Nephron progenitor cell (in vitro differentiated cells): ENCODE measurements at regions not wholly inside any gene's neighbourhood (a gene's known extent, or its start where the extent isn't known, plus 50 kb on each side); places are given as distances from the start of the nearest gene placed in this dataset.

Experiments
- DNase-seq: peaks from one replicate; pipeline ENCODE4 v3.0.0; 2021
- H3K27ac Mint-ChIP-seq: 2 replicates; pipeline ENCODE4 v1.8.0; 2021; ENCODE audit warnings: mild to moderate bottlenecking, moderate library complexity, mixed read lengths
- H3K27me3 Mint-ChIP-seq: 2 replicates; pipeline ENCODE4 v1.8.0; 2021; ENCODE audit warnings: mild to moderate bottlenecking, low read depth, mixed read lengths; ENCODE audit not compliant: poor library complexity
- H3K36me3 Mint-ChIP-seq: 2 replicates; pipeline ENCODE4 v1.8.0; 2021; ENCODE audit warnings: low read depth, mixed read lengths
- H3K4me1 Mint-ChIP-seq: 2 replicates; pipeline ENCODE4 v1.8.0; 2021; ENCODE audit warnings: mixed read lengths
- H3K4me3 Mint-ChIP-seq: 2 replicates; pipeline ENCODE4 v1.8.0; 2021; ENCODE audit warnings: mild to moderate bottlenecking, moderate library complexity, mixed read lengths
- H3K9me3 Mint-ChIP-seq: 2 replicates; pipeline ENCODE4 v1.8.0; 2021; ENCODE audit warnings: mild to moderate bottlenecking, moderate library complexity, mixed read lengths
- CTCF ChIP-seq: fragments of 200-600 bp; sonication (generic); IDR thresholded peaks from 2 replicates; pipeline ENCODE4 v1.5.0; 2021; ENCODE audit warnings: antibody characterized with exemption

DNA sequence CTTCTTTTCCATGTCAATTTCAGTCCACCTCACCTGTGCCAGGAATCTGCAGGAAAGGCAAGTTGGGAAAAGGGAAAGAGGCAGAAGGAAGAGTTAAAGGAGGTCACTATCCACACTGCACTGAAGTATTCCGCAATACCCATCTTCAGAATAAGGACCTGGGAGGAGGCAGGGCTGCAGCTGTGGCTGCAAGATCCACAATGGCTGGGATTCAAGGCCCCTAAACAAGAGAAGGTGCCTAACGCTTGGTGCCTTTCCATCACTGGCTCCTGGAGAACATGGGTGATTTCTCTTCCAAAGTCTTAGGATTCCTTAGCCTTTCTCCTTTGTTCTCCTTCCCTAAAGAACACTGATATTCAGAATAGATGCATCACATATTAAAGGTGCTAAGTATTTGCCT lies 204.0 kb downstream of the GRIN2B start:
- H3K27ac Mint-ChIP-seq: no peak overlapping the region

GRCh38 chr12:13772264-13772663 lies 209.1 kb downstream of the GRIN2B start:
- H3K27me3 Mint-ChIP-seq: peaks cover 11% of the 10 kb centered on the region
- no peak overlapping the region for H3K27ac Mint-ChIP-seq
- TF ChIP-seq CTCF: no peak

More for the DNA sequence above, 204.0 kb downstream of the GRIN2B start:
- Mint-ChIP-seq H3K27me3 (peaks cover 14% of the 10 kb centered on the region), H3K4me1 (no peaks in the 10 kb centered on the region), H3K36me3 (no peaks in the 10 kb centered on the region), H3K9me3 (no peaks in the 10 kb centered on the region), H3K4me3 (no peak overlapping the region)
- no peak for TF ChIP-seq CTCF
- no peak for DNase-seq

GRCh38 chr12:13770576-13770975 lies 210.8 kb downstream of the GRIN2B start:
- H3K4me3 Mint-ChIP-seq: no peak overlapping the region
- no peaks in the 10 kb centered on the region for H3K4me1 Mint-ChIP-seq
- H3K36me3 Mint-ChIP-seq: no peaks in the 10 kb centered on the region

More at GRCh38 chr12:13772264-13772663, 209.1 kb downstream of the GRIN2B start:
- H3K9me3 Mint-ChIP-seq: no peaks in the 10 kb centered on the region
- no peak overlapping the region for H3K4me3 Mint-ChIP-seq
- DNase-seq: no peak
- no peaks in the 10 kb centered on the region for H3K36me3 Mint-ChIP-seq
- H3K4me1 Mint-ChIP-seq: no peaks in the 10 kb centered on the region

DNA sequence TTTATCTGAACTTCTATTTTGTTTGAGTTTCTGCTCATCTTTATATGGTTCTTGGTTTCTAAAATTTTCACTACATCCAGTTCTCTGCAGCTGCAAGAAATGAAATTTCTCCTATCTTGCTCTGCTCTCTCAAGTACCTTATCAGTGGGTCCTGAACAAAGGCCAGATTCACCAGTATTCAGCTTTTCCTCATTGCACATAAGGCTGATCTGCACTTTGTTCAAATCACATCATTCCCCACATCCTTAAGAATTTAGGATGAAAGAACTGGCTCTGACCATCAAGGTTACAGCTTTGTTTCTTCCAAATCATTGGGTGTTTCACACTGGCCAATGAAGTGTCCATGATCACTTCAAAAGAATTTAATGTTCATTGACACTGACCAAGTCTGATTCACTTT lies 211.4 kb downstream of the GRIN2B start:
- Mint-ChIP-seq H3K4me1 (no peaks in the 10 kb centered on the region), H3K9me3 (no peaks in the 10 kb centered on the region), H3K27me3 (peaks cover 6% of the 10 kb centered on the region), H3K27ac (no peak overlapping the region), H3K4me3 (no peak overlapping the region), H3K36me3 (no peaks in the 10 kb centered on the region)
- DNase-seq: no peak
- TF ChIP-seq CTCF: no peak

More at GRCh38 chr12:13770576-13770975, 210.8 kb downstream of the GRIN2B start:
- Mint-ChIP-seq H3K27ac (no peak overlapping the region), H3K9me3 (no peaks in the 10 kb centered on the region), H3K27me3 (peaks cover 6% of the 10 kb centered on the region)
- no peak for TF ChIP-seq CTCF
- no peak for DNase-seq

GRCh38 chr12:13769273-13769672 lies 212.1 kb downstream of the GRIN2B start:
- H3K27me3 Mint-ChIP-seq: peaks cover 8% of the 10 kb centered on the region
- no peak for TF ChIP-seq CTCF
- no peaks in the 10 kb centered on the region for H3K36me3 Mint-ChIP-seq
- no peaks in the 10 kb centered on the region for H3K9me3 Mint-ChIP-seq
- DNase-seq: no peak
- H3K27ac Mint-ChIP-seq: no peak overlapping the region
- no peak overlapping the region for H3K4me3 Mint-ChIP-seq
- no peaks in the 10 kb centered on the region for H3K4me1 Mint-ChIP-seq

DNA sequence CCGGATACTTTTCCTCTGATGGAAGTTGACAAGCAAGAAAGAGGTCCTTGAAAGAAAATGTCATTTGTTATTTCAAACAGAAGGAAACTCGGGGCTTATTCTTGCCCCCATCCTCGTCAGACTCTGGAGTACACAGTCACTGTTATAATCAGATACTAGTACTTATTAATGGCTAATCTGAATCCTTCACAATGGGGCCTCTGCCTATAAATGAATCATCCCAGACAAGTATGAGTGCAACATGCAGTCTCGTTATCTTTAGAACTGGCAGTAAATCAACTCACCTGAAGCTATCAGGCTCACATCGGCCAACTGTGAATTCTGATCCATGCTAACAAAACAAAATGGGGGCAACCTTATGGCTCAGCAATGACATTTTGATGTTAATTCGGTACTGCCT lies 216.7 kb downstream of the GRIN2B start:
- Mint-ChIP-seq H3K4me1 (no peaks in the 10 kb centered on the region), H3K36me3 (no peaks in the 10 kb centered on the region), H3K9me3 (no peaks in the 10 kb centered on the region), H3K27ac (no peak overlapping the region), H3K4me3 (no peak overlapping the region), H3K27me3 (peaks cover 9% of the 10 kb centered on the region)
- DNase-seq: no peak
- no peak for TF ChIP-seq CTCF
